ENCODE measurements at regions not wholly inside any gene's neighbourhood (a gene's known extent, or its start where the extent isn't known, plus 50 kb on each side); places are given as distances from the start of the nearest gene placed in this dataset.

GRCh38 chr10:10923029-10923651 lies 94.5 kb upstream of the CELF2 start:
- no peak for TF ChIP-seq POLR2A (IDR thresholded peaks at IDR 0.05)
- TF ChIP-seq POLR2AphosphoS5 (IDR thresholded peaks at IDR 0.05): no peak
